Limb (tissue), 2 donors: ENCODE measurements at regions not wholly inside any gene's neighbourhood (a gene's known extent, or its start where the extent isn't known, plus 50 kb on each side); places are given as distances from the start of the nearest gene placed in this dataset.
A peak's percentile ranks its signal among the peaks of the same experiment; 100 is the strongest.

Experiments
- DNase-seq, 2 donors: peaks; one replicate each; pipeline ENCODE4 v3.0.0-alpha.2; 2016; ENCODE audit errors: extremely low spot score in 2 of 2

DNA sequence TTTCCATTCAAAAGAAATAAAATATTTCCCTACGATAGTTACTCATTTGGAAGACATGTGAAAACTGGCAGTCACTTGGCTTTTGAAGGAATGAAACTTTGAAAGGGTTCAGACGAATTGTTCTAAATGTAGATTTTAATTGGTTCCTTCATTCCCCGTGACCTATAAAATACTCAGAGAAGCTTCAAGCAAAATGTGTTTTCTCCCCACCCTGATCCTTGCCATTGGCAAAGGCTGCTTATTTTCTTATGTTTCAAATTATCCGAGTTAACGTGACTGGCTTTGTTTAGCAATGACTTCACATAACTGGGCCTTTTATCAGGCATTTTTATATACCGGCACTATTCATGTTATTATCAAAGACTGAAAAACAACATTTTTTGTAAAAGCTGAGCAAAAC is 204.1 kb upstream of the NEIL3 start:
- peak in 1 of 2 donors; percentile 21 for DNase-seq

GRCh38 chr4:177107288-177107921 is 202.3 kb upstream of the NEIL3 start:
- DNase-seq, result no peak

GRCh38 chr4:177108708-177109107 is 201.0 kb upstream of the NEIL3 start:
- no peak for DNase-seq

- no peak for DNase-seq
Observed at GRCh38 chr4:177109769-177110168, 199.9 kb upstream of the NEIL3 start.

- no peak for DNase-seq
Observed at GRCh38 chr4:177116161-177116560, 193.5 kb upstream of the NEIL3 start.

- no peak for DNase-seq
Observed at GRCh38 chr4:177117256-177117655, 192.4 kb upstream of the NEIL3 start.

- no peak for DNase-seq
Observed at GRCh38 chr4:177118596-177118995, 191.1 kb upstream of the NEIL3 start.

DNA sequence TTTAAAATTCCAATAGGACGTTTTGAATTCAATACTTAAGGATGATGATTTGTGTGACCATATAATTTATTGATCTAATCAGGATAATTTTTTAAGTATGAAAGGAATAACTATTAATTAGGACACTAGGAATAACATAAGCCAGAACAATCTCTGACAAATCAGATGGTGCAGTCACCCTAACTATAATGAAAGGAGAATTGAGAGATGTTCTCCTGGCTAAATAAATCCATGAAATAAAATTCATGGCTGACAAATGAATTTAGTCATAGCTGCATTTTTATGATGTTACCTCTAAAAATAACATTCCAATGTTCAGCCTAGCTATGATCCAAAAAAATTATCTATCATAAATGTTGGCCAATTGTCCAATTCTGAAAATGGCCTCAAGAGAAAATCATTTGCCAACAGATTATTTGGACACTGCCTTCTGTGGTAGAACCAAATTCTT is 190.6 kb upstream of the NEIL3 start:
- no peak for DNase-seq

DNA sequence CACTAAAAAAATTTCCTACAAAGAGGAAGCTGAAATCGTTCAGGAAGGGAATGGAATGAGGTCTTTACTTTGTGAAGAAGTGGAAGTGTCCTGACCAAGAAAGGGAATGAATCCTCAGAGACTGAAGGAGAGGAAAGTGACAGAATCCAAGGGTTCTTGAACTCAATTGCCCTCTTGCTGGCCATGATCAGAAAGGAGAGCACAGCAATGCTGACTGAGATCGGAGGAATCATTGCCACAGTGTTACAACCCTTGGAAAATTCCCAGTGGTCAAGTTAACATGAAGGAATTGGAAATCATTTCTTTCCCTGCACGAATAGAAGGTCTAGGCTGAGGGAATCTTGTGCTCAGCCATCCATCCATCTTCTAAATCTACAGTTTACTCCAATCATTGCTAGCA is 190.0 kb upstream of the NEIL3 start:
- DNase-seq, result no peak

GRCh38 chr4:177123811-177124210 is 185.9 kb upstream of the NEIL3 start:
- no peak for DNase-seq

- DNase-seq, result no peak
Observed at GRCh38 chr4:177124349-177125064, 185.2 kb upstream of the NEIL3 start.

- DNase-seq, result no peak
Observed at GRCh38 chr4:177125656-177126055, 184.0 kb upstream of the NEIL3 start.

- DNase-seq, result no peak
Observed at GRCh38 chr4:177127658-177128057, 182.0 kb upstream of the NEIL3 start.

GRCh38 chr4:177128306-177128705 is 181.4 kb upstream of the NEIL3 start:
- DNase-seq, result no peak

GRCh38 chr4:177131736-177132135 is 177.9 kb upstream of the NEIL3 start:
- no peak for DNase-seq

- no peak for DNase-seq
Observed at GRCh38 chr4:177147668-177148067, 162.0 kb upstream of the NEIL3 start.

DNA sequence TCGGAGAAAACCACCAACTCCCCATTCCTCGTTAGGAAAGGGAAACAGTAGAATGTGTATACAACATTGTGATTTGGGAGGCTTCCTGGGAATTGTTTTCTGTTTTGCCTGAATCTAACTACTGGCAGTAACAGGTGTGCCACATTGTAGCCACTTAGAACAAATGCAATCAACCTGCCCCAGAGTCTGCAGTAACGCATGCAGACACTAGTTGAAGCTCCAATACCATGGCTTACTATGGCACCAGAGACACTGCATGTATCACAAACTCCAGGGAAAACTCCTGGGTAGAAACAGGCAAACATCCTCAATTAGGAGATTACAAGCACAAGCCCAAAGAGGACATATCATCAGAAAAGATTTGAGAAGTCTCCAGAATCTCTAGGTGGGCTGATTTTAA is 154.2 kb upstream of the NEIL3 start:
- no peak for DNase-seq

GRCh38 chr4:177159600-177159999 is 150.1 kb upstream of the NEIL3 start:
- no peak for DNase-seq

- DNase-seq, result no peak
Observed at GRCh38 chr4:177161781-177162180, 147.9 kb upstream of the NEIL3 start.

GRCh38 chr4:177163532-177163931 is 146.1 kb upstream of the NEIL3 start:
- DNase-seq, result no peak

DNA sequence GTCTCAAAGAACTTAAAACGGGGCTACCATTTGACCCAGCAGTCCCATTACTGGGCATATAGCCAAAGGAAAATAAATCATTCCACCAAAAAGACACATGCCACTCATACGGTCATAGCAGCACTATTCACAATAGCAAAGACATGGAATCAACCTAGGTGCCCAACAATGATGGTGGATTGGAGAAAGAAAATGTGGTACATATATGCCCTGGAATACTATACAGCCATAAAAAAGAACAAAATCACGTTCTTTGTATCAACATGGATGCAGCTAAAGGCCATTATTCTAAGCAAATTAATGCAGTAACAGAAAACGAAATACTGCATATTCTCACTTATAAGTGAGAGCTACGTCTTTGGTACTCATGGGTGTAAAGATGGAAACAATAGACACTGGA is 138.1 kb upstream of the NEIL3 start:
- DNase-seq, result no peak

GRCh38 chr4:177175473-177175872 is 134.2 kb upstream of the NEIL3 start:
- DNase-seq, result no peak

DNA sequence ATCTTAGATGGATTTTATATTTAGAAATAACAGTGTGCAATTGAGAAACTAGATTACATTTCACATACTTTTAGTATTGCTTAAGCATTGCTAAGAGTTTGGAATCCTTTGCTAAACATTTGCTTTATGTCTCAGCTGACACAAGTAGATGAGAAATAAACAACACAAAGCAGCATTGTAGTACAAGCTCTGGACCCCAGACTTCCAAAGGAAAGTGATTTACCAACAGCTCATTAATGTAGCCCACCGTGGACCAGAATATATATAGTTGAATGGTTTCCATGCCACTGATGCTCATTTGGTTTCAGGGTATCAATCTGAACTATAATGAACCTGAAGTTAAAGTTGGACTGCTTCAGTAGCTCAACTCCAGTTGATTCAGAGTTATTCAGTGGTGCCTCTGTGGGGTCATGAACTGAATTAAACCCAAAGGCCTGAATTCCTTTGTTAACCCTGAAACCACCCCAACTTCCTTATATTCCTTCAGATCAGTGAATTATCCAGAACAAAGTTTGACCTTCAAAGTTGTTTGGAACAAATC is 132.1 kb upstream of the NEIL3 start:
- DNase-seq, result no peak
